SK-N-SH (cell line): ENCODE measurements at regions not wholly inside any gene's neighbourhood (a gene's known extent, or its start where the extent isn't known, plus 50 kb on each side); places are given as distances from the start of the nearest gene placed in this dataset.

Experiments used
- CTCF ChIA-PET: fragments of 300-600, 350-600 bp; formaldehyde crosslinking; extraction: SDS; loops from one replicate; lab custom pipeline; 2021; lab: Yijun Ruan, JAX
- POLR2A ChIA-PET: fragments of 350-600 bp; sonication (Branson Sonifier 250); formaldehyde crosslinking; extraction: SDS; loops from one replicate; lab custom pipeline; 2020; ENCODE audit warnings: antibody characterized with exemption, inconsistent platforms; lab: Yijun Ruan, JAX
- DNase-seq: peaks from one replicate; pipeline ENCODE4 v3.0.0; 2012
- H2AFZ ChIP-seq: fragments of 200-600 bp; sonication (generic); 2 replicates; pipeline ENCODE4 v1.8.1; 2016; ENCODE audit warnings: antibody characterized with exemption, mild to moderate bottlenecking, low read depth
- H3F3A ChIP-seq: fragments of 200-600 bp; sonication (generic); replicated peaks from 2 replicates; pipeline ENCODE3; 2016; ENCODE audit warnings: antibody characterized with exemption, mild to moderate bottlenecking; ENCODE audit not compliant: insufficient read depth
- H3K27ac ChIP-seq, 2 experiments: fragments of 200-500 bp in 1 of 2; fragments of 200-600 bp in 1 of 2; sonication (Bioruptor generic) in 1 of 2; sonication (generic), shearing (Covaris generic) in 1 of 2; 2 replicates each; pipeline versions ENCODE4 v1.5.1 to v1.6.1; 2014 to 2016; ENCODE audit warnings: low read depth in 2 of 2, inconsistent platforms in 1 of 2, low read length in 1 of 2, mild to moderate bottlenecking in 1 of 2, mixed read lengths in 1 of 2
- H3K27me3 ChIP-seq: fragments of 200-600 bp; sonication (generic), shearing (Covaris generic); 2 replicates; pipeline ENCODE4 v1.6.1; 2016; ENCODE audit warnings: mixed run types; ENCODE audit not compliant: insufficient read depth
- H3K36me3 ChIP-seq, 2 experiments: fragments of 200-500 bp in 1 of 2; fragments of 200-600 bp in 1 of 2; sonication (Bioruptor generic) in 1 of 2; sonication (generic) in 1 of 2; replicated peaks in 1 of 2; 2 replicates each; pipeline versions ENCODE3 to v1.5.1; 2014 to 2016; ENCODE audit warnings: low read length in 1 of 2, mild to moderate bottlenecking in 1 of 2; ENCODE audit not compliant: insufficient read depth in 2 of 2, control insufficient read depth in 1 of 2
- H3K4me1 ChIP-seq, 2 experiments: fragments of 200-500 bp in 1 of 2; fragments of 200-600 bp in 1 of 2; sonication (Bioruptor generic) in 1 of 2; sonication (generic), shearing (Covaris generic) in 1 of 2; 2 replicates each; pipeline versions ENCODE4 v1.5.1 to v1.6.1; 2014 to 2016; ENCODE audit warnings: low read depth in 1 of 2, low read length in 1 of 2, mixed run types in 1 of 2; ENCODE audit not compliant: insufficient read depth in 2 of 2, control insufficient read depth in 1 of 2
- H3K4me2 ChIP-seq: fragments of 200-600 bp; sonication (generic), shearing (Covaris generic); 2 replicates; pipeline ENCODE4 v1.6.1; 2017; ENCODE audit warnings: mixed run types
- H3K4me3 ChIP-seq, 2 experiments: fragments of 200-500 bp in 1 of 2; fragments of 200-600 bp in 1 of 2; sonication (Bioruptor generic) in 1 of 2; sonication (generic), shearing (Covaris generic) in 1 of 2; 2 replicates each; pipeline versions ENCODE4 v1.5.1 to v1.8.1; 2014 to 2016; ENCODE audit warnings: low read depth in 2 of 2, inconsistent platforms in 1 of 2, low read length in 1 of 2, mild to moderate bottlenecking in 1 of 2, mixed read lengths in 1 of 2, moderate library complexity in 1 of 2
- H3K79me2 ChIP-seq: fragments of 200-600 bp; sonication (generic); 2 replicates; pipeline ENCODE4 v1.8.1; 2017; ENCODE audit warnings: mild to moderate bottlenecking; ENCODE audit not compliant: insufficient read depth
- H3K9ac ChIP-seq: fragments of 200-600 bp; sonication (generic); 2 replicates; pipeline ENCODE4 v1.6.1; 2017; ENCODE audit warnings: mixed run types
- H3K9me2 ChIP-seq: fragments of 200-600 bp; sonication (generic); 2 replicates; pipeline ENCODE4 v1.6.1; 2017; ENCODE audit warnings: mixed run types
- H3K9me3 ChIP-seq: fragments of 200-600 bp; sonication (generic); 2 replicates; pipeline ENCODE4 v1.6.1; 2017; ENCODE audit warnings: mixed run types, mild to moderate bottlenecking, moderate library complexity
- H4K20me1 ChIP-seq: fragments of 200-600 bp; sonication (generic); 2 replicates; pipeline ENCODE4 v1.6.1; 2017; ENCODE audit warnings: mild to moderate bottlenecking, mixed run types; ENCODE audit not compliant: insufficient read depth
- CHD2 ChIP-seq: fragments of 150-350 bp; IDR thresholded peaks from 2 replicates; pipeline ENCODE4 v1.6.1; 2018; ENCODE audit warnings: low read length; ENCODE audit not compliant: partially characterized antibody
- ELF1 ChIP-seq: IDR thresholded peaks from 2 replicates; pipeline ENCODE4 v1.4.0; 2012
- FOSL2 ChIP-seq: IDR thresholded peaks from 2 replicates; pipeline ENCODE4 v1.4.0; 2012; ENCODE audit warnings: low read depth, mild to moderate bottlenecking, moderate library complexity, borderline replicate concordance
- FOXJ3 ChIP-seq: sonication (generic); formaldehyde crosslinking; IDR thresholded peaks from 2 replicates; pipeline ENCODE4 v1.5.1; 2020; ENCODE audit warnings: mild to moderate bottlenecking, missing genetic modification reagents
- FOXM1 ChIP-seq: IDR thresholded peaks from 2 replicates; pipeline ENCODE4 v1.4.0; 2012; ENCODE audit warnings: low read depth, mild to moderate bottlenecking
- GABPA ChIP-seq: IDR thresholded peaks from 2 replicates; pipeline ENCODE4 v1.4.0; 2012; ENCODE audit warnings: low read depth, mild to moderate bottlenecking
- MXI1 ChIP-seq: IDR thresholded peaks from 2 replicates; pipeline ENCODE4 v1.6.1; 2012; ENCODE audit warnings: mild to moderate bottlenecking, low read depth, low read length, improper control_type of control experiment
- NFIC ChIP-seq: IDR thresholded peaks from 2 replicates; pipeline ENCODE4 v1.4.0; 2012; ENCODE audit warnings: borderline replicate concordance
- SMC3 ChIP-seq: IDR thresholded peaks from 2 replicates; pipeline ENCODE4 v1.6.1; 2012; ENCODE audit warnings: low read depth, low read length, improper control_type of control experiment
- TAF1 ChIP-seq: IDR thresholded peaks from 2 replicates; pipeline ENCODE4 v1.6.1; 2012; ENCODE audit warnings: low read depth, mild to moderate bottlenecking, low read length, moderate library complexity, borderline replicate concordance
- TEAD4 ChIP-seq: IDR thresholded peaks from 2 replicates; pipeline ENCODE4 v1.4.0; 2012; ENCODE audit warnings: mild to moderate bottlenecking, borderline replicate concordance; ENCODE audit not compliant: insufficient read depth
- USF1 ChIP-seq: IDR thresholded peaks from 2 replicates; pipeline ENCODE4 v1.4.0; 2012; ENCODE audit warnings: low read depth, borderline replicate concordance
- USF2 ChIP-seq: fragments of 150-350 bp; IDR thresholded peaks from 2 replicates; pipeline ENCODE4 v1.6.1; 2017; ENCODE audit warnings: antibody characterized with exemption, low read length, low read depth, borderline replicate concordance
- ZBTB33 ChIP-seq: IDR thresholded peaks from 2 replicates; pipeline ENCODE4 v1.4.0; 2012; ENCODE audit warnings: low read depth, borderline replicate concordance
- WGBS: methylation state at CpG from one replicate; pipeline ENCODE4 v1.1.6; 2017; ENCODE audit warnings: low lambda C conversion rate; 5-methylcytosine and 5-hydroxymethylcytosine counted together

- Histone ChIP-seq H3F3A (no peaks in the 10 kb centered on the region), H4K20me1 (no peaks in the 10 kb centered on the region), H2AFZ (no peak overlapping the region), H3K79me2 (no peaks in the 10 kb centered on the region), H3K9me3 (no peaks in the 10 kb centered on the region), H3K9ac (no peak overlapping the region), H3K4me3 (no peak overlapping the region), H3K27me3 (no peaks in the 10 kb centered on the region), H3K9me2 (no peaks in the 10 kb centered on the region), H3K4me2 (no peak overlapping the region), H3K27ac (no peak overlapping the region), H3K4me1 (peaks cover 0 to 7% of the 10 kb centered on the region in 2 experiments; a peak in 1 of 4 replicates), H3K36me3 (no peaks in the 10 kb centered on the region)
- 3% methylated on average over 5 of the region's 5 CpGs for WGBS
- DNase-seq, result no peak
- TF ChIP-seq CHD2 (no peak), SMC3 (no peak), NFIC (no peak), FOSL2 (no peak), FOXM1 (no peak), TEAD4 (no peak), ELF1 (no peak), TAF1 (no peak), GABPA (no peak), ZBTB33 (no peak), USF2 (no peak), FOXJ3 (CRISPR knock-in tag) (no peak), MXI1 (no peak), USF1 (no peak)
- POLR2A ChIA-PET, result no interaction called here
- CTCF ChIA-PET, result no interaction called here
These were observed 338.1 kb downstream of the SLC4A3 start for GRCh38 chr2:219965287-219966194.
